HEK293T (cell line): ENCODE measurements at regions not wholly inside any gene's neighbourhood (a gene's known extent, or its start where the extent isn't known, plus 50 kb on each side); places are given as distances from the start of the nearest gene placed in this dataset.

Experiments used
- ARNT ChIP-seq: fragments of 450-650 bp; IDR thresholded peaks from 2 replicates; pipeline ENCODE4 v1.6.1; 2017; ENCODE audit warnings: mild to moderate bottlenecking
- BHLHE40 ChIP-seq: fragments of 450-650 bp; IDR thresholded peaks from 2 replicates; pipeline ENCODE4 v1.6.1; 2016; ENCODE audit warnings: mild to moderate bottlenecking, moderate library complexity, borderline replicate concordance
- ELF4 ChIP-seq: fragments of 450-650 bp; IDR thresholded peaks from 2 replicates; pipeline ENCODE4 v1.6.1; 2017; ENCODE audit warnings: antibody characterized with exemption
- FOXA1 ChIP-seq: fragments of 450-650 bp; IDR thresholded peaks from 2 replicates; pipeline ENCODE4 v1.6.1; 2016; ENCODE audit warnings: mild to moderate bottlenecking
- FOXK2 ChIP-seq: fragments of 450-650 bp; IDR thresholded peaks from 2 replicates; pipeline ENCODE4 v1.6.1; 2016; ENCODE audit warnings: mild to moderate bottlenecking
- FOXM1 ChIP-seq: fragments of 450-650 bp; IDR thresholded peaks from 2 replicates; pipeline ENCODE4 v1.6.1; 2017; ENCODE audit warnings: mild to moderate bottlenecking, borderline replicate concordance
- HDGF ChIP-seq: fragments of 450-650 bp; IDR thresholded peaks from 2 replicates; pipeline ENCODE4 v1.6.1; 2017; ENCODE audit warnings: antibody characterized with exemption, borderline replicate concordance
- LEF1 ChIP-seq: fragments of 450-650 bp; IDR thresholded peaks from 2 replicates; pipeline ENCODE4 v1.6.1; 2017; ENCODE audit warnings: mild to moderate bottlenecking, borderline replicate concordance
- NFRKB ChIP-seq: fragments of 450-650 bp; IDR thresholded peaks from 2 replicates; pipeline ENCODE4 v1.6.1; 2016; ENCODE audit warnings: mild to moderate bottlenecking, moderate library complexity
- SP1 ChIP-seq: fragments of 450-650 bp; IDR thresholded peaks from 2 replicates; pipeline ENCODE4 v1.6.1; 2017
- SUZ12 ChIP-seq: fragments of 450-650 bp; IDR thresholded peaks from 2 replicates; pipeline ENCODE4 v1.6.1; 2016; ENCODE audit warnings: mild to moderate bottlenecking
- TARDBP ChIP-seq: fragments of 450-650 bp; IDR thresholded peaks from 2 replicates; pipeline ENCODE4 v1.6.1; 2016
- ZNF384 ChIP-seq: fragments of 450-650 bp; IDR thresholded peaks from 2 replicates; pipeline ENCODE4 v1.6.1; 2016

DNA sequence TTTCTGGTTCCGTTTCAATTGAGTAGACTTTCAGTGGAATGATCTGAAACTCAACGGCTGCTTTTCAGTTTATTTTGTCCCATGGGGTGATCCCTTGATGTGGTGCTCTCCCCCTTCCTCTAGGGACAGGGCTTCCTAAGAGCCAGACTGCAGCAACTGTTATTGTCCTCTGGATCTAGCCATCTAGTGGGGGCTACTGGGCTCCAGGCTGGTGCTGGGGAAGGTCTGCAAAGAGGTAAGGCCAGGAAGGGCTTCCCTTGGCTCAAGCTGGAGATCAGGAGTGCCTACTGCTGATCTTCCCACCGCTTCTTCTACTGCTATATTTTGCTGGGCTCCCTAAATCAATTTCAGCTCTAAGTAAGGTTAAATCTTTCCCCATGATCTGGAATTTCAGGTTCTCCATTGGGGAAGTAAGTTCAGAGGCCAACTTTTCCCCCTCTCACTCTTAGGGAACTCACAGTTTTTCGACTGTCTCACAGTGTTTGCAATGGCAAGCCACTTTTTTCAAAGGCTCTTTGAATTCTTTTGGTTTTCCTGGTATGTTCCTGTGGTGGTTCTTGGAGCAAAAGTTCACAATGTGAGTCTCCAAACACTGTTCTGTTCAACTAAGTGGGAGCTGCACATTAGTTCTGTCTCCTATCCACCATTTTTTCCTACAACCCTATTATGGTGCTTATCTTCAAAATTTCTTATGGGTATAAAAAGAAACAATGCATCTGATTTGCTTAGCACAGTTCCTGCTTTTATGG is 286.2 kb upstream of the EXOC2 start:
- TF ChIP-seq FOXA1 = no peak
- no peak for TF ChIP-seq ELF4
- TF ChIP-seq FOXK2 = no peak
- no peak for TF ChIP-seq FOXM1
- no peak for TF ChIP-seq ARNT
- TF ChIP-seq NFRKB = no peak
- TF ChIP-seq ZNF384 = no peak
- no peak for TF ChIP-seq TARDBP
- TF ChIP-seq SUZ12 = no peak
- TF ChIP-seq LEF1 = no peak
- no peak for TF ChIP-seq HDGF
- TF ChIP-seq SP1 = no peak
- no peak for TF ChIP-seq BHLHE40
